Neural progenitor cell (in vitro differentiated cells): ENCODE measurements at regions not wholly inside any gene's neighbourhood (a gene's known extent, or its start where the extent isn't known, plus 50 kb on each side); places are given as distances from the start of the nearest gene placed in this dataset.

Experiments used
- DNase-seq: peaks from one replicate; pipeline ENCODE4 v3.0.0-alpha.2; 2016; ENCODE audit warnings: low spot score
- H2AFZ ChIP-seq: fragments of 200-600 bp; sonication (generic); replicated peaks from 2 replicates; pipeline ENCODE4 v1.6.1; 2016; ENCODE audit warnings: antibody characterized with exemption
- H3F3A ChIP-seq: fragments of 200-600 bp; sonication (generic); 2 replicates; pipeline ENCODE4 v1.6.1; 2016; ENCODE audit warnings: antibody characterized with exemption, low read depth
- H3K27ac ChIP-seq: fragments of 200-600 bp; sonication (generic); 2 replicates; pipeline ENCODE4 v1.5.1; 2016; ENCODE audit warnings: mild to moderate bottlenecking
- H3K27me3 ChIP-seq: fragments of 200-600 bp; sonication (generic); 2 replicates; pipeline ENCODE4 v1.6.1; 2016; ENCODE audit warnings: mild to moderate bottlenecking, moderate library complexity
- H3K36me3 ChIP-seq: fragments of 200-600 bp; sonication (generic); 2 replicates; pipeline ENCODE4 v1.5.1; 2016
- H3K4me1 ChIP-seq: fragments of 200-600 bp; sonication (generic); 2 replicates; pipeline ENCODE4 v1.6.1; 2016; ENCODE audit warnings: mixed run types
- H3K4me2 ChIP-seq: fragments of 200-600 bp; sonication (generic); 2 replicates; pipeline ENCODE4 v1.6.1; 2016
- H3K4me3 ChIP-seq: fragments of 200-600 bp; sonication (generic); 2 replicates; pipeline ENCODE4 v1.5.1; 2016
- H3K79me2 ChIP-seq: fragments of 200-600 bp; sonication (generic); 2 replicates; pipeline ENCODE4 v1.6.1; 2016; ENCODE audit warnings: low read depth
- H3K9ac ChIP-seq: fragments of 200-600 bp; sonication (generic); 2 replicates; pipeline ENCODE4 v1.6.1; 2016
- H3K9me3 ChIP-seq: fragments of 200-600 bp; sonication (generic); 2 replicates; pipeline ENCODE4 v1.5.1; 2016; ENCODE audit warnings: low read depth
- H4K20me1 ChIP-seq: fragments of 200-600 bp; sonication (generic); 2 replicates; pipeline ENCODE4 v1.6.1; 2016; ENCODE audit warnings: low read depth
- H3K27ac Mint-ChIP-seq: 3 replicates; pipeline ENCODE4 v1.8.0; 2021; ENCODE audit warnings: mixed read lengths
- H3K27me3 Mint-ChIP-seq: 2 replicates; pipeline ENCODE4 v1.8.0; 2022; ENCODE audit warnings: low read depth, mild to moderate bottlenecking, inconsistent platforms, moderate library complexity, mixed read lengths; ENCODE audit not compliant: insufficient read depth
- H3K36me3 Mint-ChIP-seq: 3 replicates; pipeline ENCODE4 v1.8.0; 2021; ENCODE audit warnings: mixed read lengths
- H3K4me1 Mint-ChIP-seq: 3 replicates; pipeline ENCODE4 v1.8.0; 2021; ENCODE audit warnings: mixed read lengths
- H3K4me3 Mint-ChIP-seq: 3 replicates; pipeline ENCODE4 v1.8.0; 2021; ENCODE audit warnings: mild to moderate bottlenecking, moderate library complexity, mixed read lengths
- H3K9me3 Mint-ChIP-seq: 3 replicates; pipeline ENCODE4 v1.8.0; 2020; ENCODE audit warnings: mixed read lengths
- CTCF ChIP-seq: fragments of 200-600 bp; sonication (generic); IDR thresholded peaks from 2 replicates; pipeline ENCODE4 v1.5.1; 2017; ENCODE audit warnings: antibody characterized with exemption, mild to moderate bottlenecking
- EZH2 ChIP-seq: fragments of 200-600 bp; sonication (generic); IDR thresholded peaks from 2 replicates; pipeline ENCODE4 v1.6.1; 2017; ENCODE audit warnings: antibody characterized with exemption, mild to moderate bottlenecking, moderate library complexity
- EZH2phosphoT487 ChIP-seq: fragments of 200-600 bp; sonication (generic); IDR thresholded peaks from 2 replicates; pipeline ENCODE4 v1.6.1; 2017; ENCODE audit warnings: antibody characterized with exemption

- DNase-seq = no peak
- H3K27ac Mint-ChIP-seq = no peak overlapping the region
- H3K4me1 Mint-ChIP-seq = peaks cover 51% of the 10 kb centered on the region
- H3K4me1 ChIP-seq = peaks cover 49% of the 10 kb centered on the region
- H3K9me3 Mint-ChIP-seq = no peaks in the 10 kb centered on the region
- no peak overlapping the region for H3K27ac ChIP-seq
- H3K4me3 ChIP-seq = no peak overlapping the region
- H3K36me3 Mint-ChIP-seq = no peaks in the 10 kb centered on the region
- no peaks in the 10 kb centered on the region for H3K36me3 ChIP-seq
- no peaks in the 10 kb centered on the region for H3K9me3 ChIP-seq
- H3K27me3 Mint-ChIP-seq = peaks cover 17% of the 10 kb centered on the region
- no peak overlapping the region for H3K9ac ChIP-seq
- H3K79me2 ChIP-seq = no peaks in the 10 kb centered on the region
- H4K20me1 ChIP-seq = no peaks in the 10 kb centered on the region
- no peaks in the 10 kb centered on the region for H3K27me3 ChIP-seq
- no peak overlapping the region for H3K4me2 ChIP-seq
- TF ChIP-seq CTCF = no peak
- no peak overlapping the region for H2AFZ ChIP-seq
- peaks cover 26% of the 10 kb centered on the region for H3F3A ChIP-seq
- H3K4me3 Mint-ChIP-seq = no peak overlapping the region
Measured at GRCh38 chr2:204279819-204280218, 265.5 kb upstream of the PARD3B start.

- no peak for DNase-seq
- no peak overlapping the region for H2AFZ ChIP-seq
- no peaks in the 10 kb centered on the region for H3K36me3 Mint-ChIP-seq
- peaks cover 3% of the 10 kb centered on the region for H3K9me3 Mint-ChIP-seq
- no peaks in the 10 kb centered on the region for H4K20me1 ChIP-seq
- H3K27ac ChIP-seq = no peak overlapping the region
- no peaks in the 10 kb centered on the region for H3K36me3 ChIP-seq
- H3K27me3 ChIP-seq = no peaks in the 10 kb centered on the region
- no peak overlapping the region for H3K4me3 Mint-ChIP-seq
- H3K79me2 ChIP-seq = no peaks in the 10 kb centered on the region
- H3K9me3 ChIP-seq = no peaks in the 10 kb centered on the region
- no peak overlapping the region for H3K9ac ChIP-seq
- TF ChIP-seq EZH2 = no peak
- no peak for TF ChIP-seq CTCF
- no peak for TF ChIP-seq EZH2phosphoT487
- peaks cover 48% of the 10 kb centered on the region for H3K4me1 Mint-ChIP-seq
- H3K4me2 ChIP-seq = no peak overlapping the region
- no peak overlapping the region for H3K4me3 ChIP-seq
- peaks cover 26% of the 10 kb centered on the region for H3F3A ChIP-seq
- peaks cover 21% of the 10 kb centered on the region for H3K27me3 Mint-ChIP-seq
- H3K4me1 ChIP-seq = peaks cover 49% of the 10 kb centered on the region
- H3K27ac Mint-ChIP-seq = no peak overlapping the region
Measured at GRCh38 chr2:204280262-204280668, 265.0 kb upstream of the PARD3B start.

GRCh38 chr2:204282081-204282480 is 263.2 kb upstream of the PARD3B start:
- H3F3A ChIP-seq = peaks cover 26% of the 10 kb centered on the region
- no peaks in the 10 kb centered on the region for H3K79me2 ChIP-seq
- no peak overlapping the region for H3K27ac ChIP-seq
- peak overlapping the region; percentile 29 for H3K4me3 ChIP-seq
- no peak overlapping the region for H3K4me3 Mint-ChIP-seq
- H3K27ac Mint-ChIP-seq = no peak overlapping the region
- H3K9ac ChIP-seq = no peak overlapping the region
- no peaks in the 10 kb centered on the region for H4K20me1 ChIP-seq
- H3K36me3 ChIP-seq = no peaks in the 10 kb centered on the region
- H3K4me1 ChIP-seq = peaks cover 45% of the 10 kb centered on the region
- H3K27me3 Mint-ChIP-seq = peaks cover 24% of the 10 kb centered on the region
- no peaks in the 10 kb centered on the region for H3K27me3 ChIP-seq
- peak overlapping the region; percentile 73 for H3K4me2 ChIP-seq
- no peaks in the 10 kb centered on the region for H3K9me3 ChIP-seq
- DNase-seq = no peak
- no peak overlapping the region for H2AFZ ChIP-seq
- peaks cover 40% of the 10 kb centered on the region for H3K4me1 Mint-ChIP-seq
- no peak for TF ChIP-seq CTCF
- no peak for TF ChIP-seq EZH2
- no peak for TF ChIP-seq EZH2phosphoT487
- H3K9me3 Mint-ChIP-seq = peaks cover 10% of the 10 kb centered on the region
- no peaks in the 10 kb centered on the region for H3K36me3 Mint-ChIP-seq
